ENCODE measurements at regions not wholly inside any gene's neighbourhood (a gene's known extent, or its start where the extent isn't known, plus 50 kb on each side); places are given as distances from the start of the nearest gene placed in this dataset.

GRCh38 chr3:76400141-76400540, 614.8 kb upstream of the ZNF717 start:
- no peak overlapping the region for H3K4me2 ChIP-seq (ENCODE audit: low read depth, low read length, poor library complexity, severe bottlenecking)
- no peaks in the 10 kb centered on the region for H4K20me1 ChIP-seq (ENCODE audit: insufficient read depth, low read length, poor library complexity, severe bottlenecking)

GRCh38 chr3:76402926-76403325, 617.6 kb upstream of the ZNF717 start:
- Histone ChIP-seq H2AFZ (ENCODE audit: low read length) (no peak overlapping the region), H3K4me2 (ENCODE audit: low read depth, low read length, poor library complexity, severe bottlenecking) (no peak overlapping the region), H3K9ac (ENCODE audit: low read depth, low read length, poor library complexity, severe bottlenecking) (no peak overlapping the region), H3K4me1 (ENCODE audit: insufficient read depth, low read length, poor library complexity, severe bottlenecking) (no peaks in the 10 kb centered on the region), H3K27me3 (ENCODE audit: insufficient read depth, low read length, poor library complexity, severe bottlenecking) (no peaks in the 10 kb centered on the region), H3K4me3 (ENCODE audit: low read length, poor library complexity, severe bottlenecking) (no peak overlapping the region), H3K79me2 (ENCODE audit: insufficient read depth, low read length) (no peaks in the 10 kb centered on the region), H3F3A (ENCODE audit: low read depth) (no peaks in the 10 kb centered on the region), H3K36me3 (ENCODE audit: insufficient read depth, low read length) (no peaks in the 10 kb centered on the region), H3K9me2 (replicated peaks; ENCODE audit: low read depth, low read length) (no peaks in the 10 kb centered on the region), H4K20me1 (ENCODE audit: insufficient read depth, low read length, poor library complexity, severe bottlenecking) (no peaks in the 10 kb centered on the region), H3K9me3 (ENCODE audit: insufficient read depth, low read depth, low read length) (no peaks in the 10 kb centered on the region)
- no peak for TF ChIP-seq EZH2phosphoT487 (IDR thresholded peaks at IDR 0.05; ENCODE audit: borderline replicate concordance)
- TF ChIP-seq, protein P1, sequence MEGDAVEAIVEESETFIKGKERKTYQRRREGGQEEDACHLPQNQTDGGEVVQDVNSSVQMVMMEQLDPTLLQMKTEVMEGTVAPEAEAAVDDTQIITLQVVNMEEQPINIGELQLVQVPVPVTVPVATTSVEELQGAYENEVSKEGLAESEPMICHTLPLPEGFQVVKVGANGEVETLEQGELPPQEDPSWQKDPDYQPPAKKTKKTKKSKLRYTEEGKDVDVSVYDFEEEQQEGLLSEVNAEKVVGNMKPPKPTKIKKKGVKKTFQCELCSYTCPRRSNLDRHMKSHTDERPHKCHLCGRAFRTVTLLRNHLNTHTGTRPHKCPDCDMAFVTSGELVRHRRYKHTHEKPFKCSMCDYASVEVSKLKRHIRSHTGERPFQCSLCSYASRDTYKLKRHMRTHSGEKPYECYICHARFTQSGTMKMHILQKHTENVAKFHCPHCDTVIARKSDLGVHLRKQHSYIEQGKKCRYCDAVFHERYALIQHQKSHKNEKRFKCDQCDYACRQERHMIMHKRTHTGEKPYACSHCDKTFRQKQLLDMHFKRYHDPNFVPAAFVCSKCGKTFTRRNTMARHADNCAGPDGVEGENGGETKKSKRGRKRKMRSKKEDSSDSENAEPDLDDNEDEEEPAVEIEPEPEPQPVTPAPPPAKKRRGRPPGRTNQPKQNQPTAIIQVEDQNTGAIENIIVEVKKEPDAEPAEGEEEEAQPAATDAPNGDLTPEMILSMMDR (conservative IDR thresholded peaks at IDR 0.05; ENCODE audit: low read length): no peak

More at GRCh38 chr3:76400141-76400540, 614.8 kb upstream of the ZNF717 start:
- no peaks in the 10 kb centered on the region for H3K79me2 ChIP-seq (ENCODE audit: insufficient read depth, low read length)
- no peaks in the 10 kb centered on the region for H3K36me3 ChIP-seq (ENCODE audit: insufficient read depth, low read length)
- H3F3A ChIP-seq (ENCODE audit: low read depth): no peaks in the 10 kb centered on the region
- H3K4me3 ChIP-seq (ENCODE audit: low read length, poor library complexity, severe bottlenecking): no peak overlapping the region
- no peaks in the 10 kb centered on the region for H3K9me3 ChIP-seq (ENCODE audit: insufficient read depth, low read depth, low read length)
- TF ChIP-seq, protein P1 (conservative IDR thresholded peaks at IDR 0.05; ENCODE audit: low read length): no peak
- no peak for TF ChIP-seq EZH2phosphoT487 (IDR thresholded peaks at IDR 0.05; ENCODE audit: borderline replicate concordance)
- no peaks in the 10 kb centered on the region for H3K9me2 ChIP-seq (replicated peaks; ENCODE audit: low read depth, low read length)
- H3K27me3 ChIP-seq (ENCODE audit: insufficient read depth, low read length, poor library complexity, severe bottlenecking): no peaks in the 10 kb centered on the region
- H2AFZ ChIP-seq (ENCODE audit: low read length): no peak overlapping the region
- no peaks in the 10 kb centered on the region for H3K4me1 ChIP-seq (ENCODE audit: insufficient read depth, low read length, poor library complexity, severe bottlenecking)
- H3K9ac ChIP-seq (ENCODE audit: low read depth, low read length, poor library complexity, severe bottlenecking): no peak overlapping the region

DNA sequence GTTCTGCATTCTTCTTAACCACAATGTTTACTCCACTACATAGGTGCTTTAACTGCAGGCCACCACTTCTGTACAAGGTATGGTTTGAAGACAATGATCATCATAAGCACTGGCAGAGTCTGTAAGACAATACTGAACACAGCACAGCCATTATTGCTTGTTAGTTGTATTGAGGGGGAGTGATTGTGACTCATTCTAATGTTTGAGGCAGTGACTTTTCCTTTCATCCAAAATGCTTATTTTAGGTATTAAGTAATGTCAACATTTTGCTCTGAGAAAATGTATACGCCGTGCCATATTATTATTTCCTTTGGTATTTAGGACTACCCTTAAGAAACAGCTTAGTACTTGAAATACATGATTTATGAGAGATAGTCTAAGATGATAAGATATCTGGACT, 618.2 kb upstream of the ZNF717 start:
- Histone ChIP-seq H3K9me2 (replicated peaks; ENCODE audit: low read depth, low read length) (no peaks in the 10 kb centered on the region), H3K36me3 (ENCODE audit: insufficient read depth, low read length) (no peaks in the 10 kb centered on the region), H3K4me2 (ENCODE audit: low read depth, low read length, poor library complexity, severe bottlenecking) (no peak overlapping the region), H3K4me1 (ENCODE audit: insufficient read depth, low read length, poor library complexity, severe bottlenecking) (no peaks in the 10 kb centered on the region), H3K9me3 (ENCODE audit: insufficient read depth, low read depth, low read length) (no peaks in the 10 kb centered on the region), H4K20me1 (ENCODE audit: insufficient read depth, low read length, poor library complexity, severe bottlenecking) (no peaks in the 10 kb centered on the region), H3K4me3 (ENCODE audit: low read length, poor library complexity, severe bottlenecking) (no peak overlapping the region), H3K9ac (ENCODE audit: low read depth, low read length, poor library complexity, severe bottlenecking) (no peak overlapping the region), H3K79me2 (ENCODE audit: insufficient read depth, low read length) (no peaks in the 10 kb centered on the region), H3F3A (ENCODE audit: low read depth) (no peaks in the 10 kb centered on the region), H2AFZ (ENCODE audit: low read length) (no peak overlapping the region), H3K27me3 (ENCODE audit: insufficient read depth, low read length, poor library complexity, severe bottlenecking) (no peaks in the 10 kb centered on the region)
- TF ChIP-seq, protein P1 (conservative IDR thresholded peaks at IDR 0.05; ENCODE audit: low read length): no peak
- TF ChIP-seq EZH2phosphoT487 (IDR thresholded peaks at IDR 0.05; ENCODE audit: borderline replicate concordance): no peak

Data from Loucy (cell line).